ENCODE measurements at regions not wholly inside any gene's neighbourhood (a gene's known extent, or its start where the extent isn't known, plus 50 kb on each side); places are given as distances from the start of the nearest gene placed in this dataset.
"Not testable (repeated sequence)": the region's sequence is repeated elsewhere in the genome, so short reads cannot be mapped to it uniquely, and the experiment has no call there.

- DNase-seq, result no peak
Observed at GRCh38 chr3:159886050-159886449, 102.6 kb upstream of the IL12A start.

DNA sequence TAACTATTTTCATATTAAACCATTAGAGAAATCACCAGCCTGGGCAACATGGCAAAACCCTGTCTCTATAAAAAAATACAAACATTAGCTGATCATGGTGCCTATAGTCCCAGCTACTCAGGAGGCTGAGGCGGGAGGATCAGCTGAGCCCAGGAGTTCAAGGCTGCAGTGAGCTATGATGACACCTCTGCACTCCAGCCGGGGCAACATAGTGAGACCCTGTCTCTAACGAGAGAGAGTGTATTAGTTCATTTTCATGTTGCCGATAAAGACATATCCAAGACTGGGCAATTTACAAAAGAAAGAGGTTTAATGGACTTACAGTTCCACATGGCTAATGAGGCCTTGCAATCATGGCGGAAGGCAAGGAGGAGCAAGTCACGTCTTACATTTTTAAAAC, 102.1 kb upstream of the IL12A start:
- not testable (repeated sequence) for DNase-seq

DNA sequence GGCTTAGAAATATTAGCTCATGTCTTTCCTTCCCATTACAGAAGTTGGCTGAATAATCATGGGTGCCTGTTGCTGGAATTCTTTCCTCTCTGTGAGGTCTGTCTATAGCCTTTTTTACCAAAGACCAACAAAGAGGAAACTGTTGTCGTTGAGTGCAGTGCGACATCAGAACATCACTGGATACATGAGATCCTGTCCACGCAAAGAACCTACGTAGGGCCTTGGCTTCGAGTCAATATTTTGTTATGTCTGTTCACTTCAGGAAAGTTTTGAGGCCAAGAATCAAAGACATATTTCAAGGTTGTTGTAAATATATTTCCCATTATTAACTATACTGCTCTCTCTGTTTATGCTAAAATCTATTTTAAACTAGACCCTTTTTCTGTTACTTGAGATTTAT, 101.5 kb upstream of the IL12A start:
- DNase-seq, result no peak

DNA sequence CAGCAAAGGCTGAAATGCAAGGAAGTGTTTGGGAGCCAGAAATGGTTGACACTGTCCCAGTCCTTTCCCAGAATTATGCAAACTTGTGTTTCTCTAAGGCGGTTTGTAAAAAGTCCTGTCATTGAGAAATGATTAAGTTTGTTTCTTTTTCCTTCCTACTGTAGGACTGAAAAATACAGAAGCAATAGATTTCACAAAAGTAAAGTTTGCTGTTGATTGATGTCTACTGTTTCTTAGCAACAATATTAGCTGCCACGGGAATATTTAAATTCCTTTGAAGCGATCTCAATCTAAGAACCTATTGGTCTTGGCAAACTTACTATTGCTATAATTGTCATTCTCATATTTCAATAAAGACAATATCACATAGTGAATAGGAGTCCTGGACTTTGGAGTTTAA, 100.7 kb upstream of the IL12A start:
- peak; percentile 47 to 76 (median 63) for DNase-seq

DNA sequence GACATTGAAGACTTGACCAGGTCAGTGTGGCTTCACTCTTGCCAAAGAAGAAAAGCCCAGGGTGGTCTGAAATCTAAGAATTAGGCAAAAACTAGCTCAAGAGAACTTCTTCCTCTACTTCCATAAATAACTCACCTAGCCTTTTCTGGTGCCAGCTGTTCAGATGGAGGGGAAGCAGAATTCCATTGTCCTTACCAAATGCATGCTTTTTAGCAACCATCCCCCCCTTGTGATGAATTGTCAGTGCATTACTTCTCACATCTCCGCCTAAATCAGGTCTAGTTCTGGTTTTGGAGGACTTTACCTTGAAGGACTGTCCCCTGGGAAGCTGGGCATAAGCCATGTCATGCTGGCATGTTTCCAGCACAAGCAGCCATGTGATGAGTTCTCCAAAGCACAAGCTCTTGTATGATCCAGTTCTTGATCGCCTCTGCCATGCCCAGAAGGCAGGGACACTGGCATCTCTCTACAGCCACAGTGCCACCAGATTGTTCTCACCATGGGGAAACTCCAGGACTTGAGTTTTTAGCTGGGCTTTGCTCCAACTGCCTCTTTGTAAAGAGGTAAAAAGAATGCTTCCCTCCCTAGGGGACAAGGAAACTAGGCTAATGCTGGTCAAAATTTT, 96.4 kb upstream of the IL12A start:
- no peak for DNase-seq

DNA sequence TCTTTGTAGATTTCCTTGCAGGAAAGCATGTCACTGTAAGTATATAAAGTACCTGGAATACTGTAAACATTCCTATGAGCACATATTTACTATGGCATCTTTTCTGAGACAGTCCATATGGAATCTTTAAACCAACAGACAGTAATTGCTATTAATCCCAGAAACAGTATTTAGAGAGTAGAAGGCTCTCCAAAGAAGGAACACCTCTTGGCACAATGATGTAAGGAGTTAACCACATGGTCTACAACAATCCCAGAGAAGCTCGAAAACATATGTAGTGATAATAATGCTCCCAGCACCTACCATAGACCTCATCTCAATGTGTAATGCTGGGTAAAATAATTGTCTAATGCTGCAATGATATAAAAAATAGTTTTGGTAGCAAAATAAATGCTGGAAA, 95.8 kb upstream of the IL12A start:
- DNase-seq, result no peak

- no peak for DNase-seq
Observed at GRCh38 chr3:159894386-159894785, 94.2 kb upstream of the IL12A start.

- peak in 1 of 3 donors; percentile 13 for DNase-seq
Observed at GRCh38 chr3:159895430-159895829, 93.2 kb upstream of the IL12A start.

DNA sequence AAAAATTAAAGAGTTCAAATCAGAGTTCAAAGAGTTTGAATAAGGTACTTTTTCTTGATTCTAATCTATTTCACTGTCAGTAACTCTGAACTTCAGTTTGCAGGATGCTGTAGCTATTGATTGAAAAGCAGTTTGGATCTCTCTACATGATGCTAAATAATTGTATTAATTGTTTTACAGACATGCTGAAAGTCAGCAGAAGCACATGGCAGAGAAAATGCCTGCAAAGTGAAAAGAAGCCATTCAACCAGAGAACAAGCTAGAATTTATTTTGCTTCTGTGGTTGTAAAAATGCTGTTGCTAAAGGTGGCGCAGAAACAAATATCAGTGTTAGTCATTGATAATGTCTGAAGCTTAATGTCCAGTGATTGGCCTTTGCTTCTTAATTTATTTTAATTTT, 92.1 kb upstream of the IL12A start:
- DNase-seq, result peak in 1 of 3 donors; percentile 11

DNA sequence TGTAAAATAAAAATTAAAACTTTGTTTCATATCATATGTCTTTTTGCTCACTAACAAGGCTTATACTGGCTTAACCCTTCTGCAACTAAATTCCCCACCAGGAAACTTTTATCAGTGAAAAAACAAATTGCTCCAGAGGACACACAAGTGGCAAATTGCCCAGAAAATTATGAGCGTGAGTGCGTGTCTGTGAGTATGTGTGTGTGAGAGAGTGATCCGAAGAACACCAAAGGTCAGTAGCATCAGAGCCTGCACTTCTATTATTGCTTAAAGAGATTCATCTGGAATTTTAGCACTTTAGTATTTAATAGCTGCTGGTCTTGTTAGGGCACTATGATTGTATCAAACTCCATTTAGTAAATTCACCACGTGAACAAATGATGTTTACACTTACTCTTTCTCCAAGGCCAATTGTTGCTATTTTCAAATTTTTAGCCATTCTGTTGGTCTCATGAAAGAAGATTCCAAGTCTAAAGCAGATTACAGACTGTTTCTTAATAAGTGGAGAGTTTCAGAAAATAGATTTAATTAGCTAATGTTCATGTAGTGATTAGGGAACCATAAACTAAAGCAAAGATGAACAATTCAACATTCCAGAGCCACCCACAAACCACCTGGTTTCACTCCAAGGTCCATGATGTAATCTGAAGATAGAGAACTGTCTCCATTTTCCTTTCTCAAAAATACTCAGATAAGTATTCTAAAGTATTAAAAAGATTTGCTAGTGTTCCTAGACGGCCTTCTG, 91.1 kb upstream of the IL12A start:
- DNase-seq, result peak in 1 of 3 donors; percentile 15

GRCh38 chr3:159898147-159898546, 90.5 kb upstream of the IL12A start:
- no peak for DNase-seq

- DNase-seq, result no peak
Observed at GRCh38 chr3:159899166-159899565, 89.5 kb upstream of the IL12A start.

DNA sequence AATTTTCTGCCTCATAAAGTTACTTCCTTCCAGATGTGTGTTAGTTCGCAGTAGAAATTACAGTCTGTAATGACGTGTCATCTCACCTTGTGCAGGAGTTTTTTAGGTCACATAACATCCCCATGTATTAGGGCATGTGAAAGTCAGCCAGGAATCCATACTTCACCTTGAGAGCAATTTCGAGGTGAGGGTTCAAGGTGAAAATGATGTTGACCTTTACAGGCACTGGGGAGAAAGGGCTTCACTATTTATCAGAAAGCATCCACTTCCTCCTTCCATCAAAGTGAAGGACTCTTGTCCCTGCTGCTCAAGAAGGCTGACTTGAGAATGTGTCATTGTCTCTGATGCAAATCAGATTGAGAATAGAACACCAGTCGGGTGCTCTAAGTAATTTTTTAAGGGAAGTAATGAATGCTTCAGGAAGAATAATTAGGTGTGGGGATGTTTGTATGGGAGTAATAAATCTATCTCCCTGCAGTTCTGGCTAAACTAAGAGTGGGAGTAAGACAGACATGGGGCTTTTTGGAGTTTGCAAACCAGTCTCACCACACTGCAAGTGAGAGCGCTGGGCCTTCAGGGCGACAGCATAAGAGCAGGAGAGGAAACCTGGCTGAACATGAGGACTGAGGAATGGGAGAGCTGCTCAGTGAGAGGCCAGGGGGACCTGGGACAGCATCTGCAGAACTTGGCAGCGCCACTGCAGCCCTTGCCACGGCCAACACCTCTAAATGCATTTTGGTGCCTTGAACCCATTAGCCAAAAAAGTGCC, 85.9 kb upstream of the IL12A start:
- DNase-seq, result peak; percentile 59 to 86 (median 70)

- DNase-seq, result peak; percentile 51 to 89 (median 84)
Observed at GRCh38 chr3:159904455-159904854, 84.2 kb upstream of the IL12A start.

DNA sequence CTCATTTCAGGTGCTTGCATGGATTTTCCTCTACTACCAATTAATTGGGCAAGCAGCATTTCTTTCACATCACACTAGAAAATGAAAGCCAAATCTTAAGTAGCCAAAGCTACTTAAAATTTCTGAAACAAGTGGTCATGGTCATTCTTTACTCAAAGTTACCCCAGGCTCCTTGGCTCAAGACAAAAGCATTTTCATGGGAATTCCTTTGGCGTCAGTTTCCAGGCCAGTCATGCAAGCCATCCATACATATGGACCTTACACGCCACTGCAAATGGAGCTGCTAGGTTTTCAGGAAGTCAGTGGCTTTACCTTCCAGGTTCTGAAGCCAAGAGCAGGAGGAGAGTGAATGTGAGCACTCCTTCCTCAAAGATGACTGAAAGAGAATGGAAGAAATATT, 83.7 kb upstream of the IL12A start:
- DNase-seq, result no peak

GRCh38 chr3:159907828-159908227, 80.8 kb upstream of the IL12A start:
- DNase-seq, result no peak

DNA sequence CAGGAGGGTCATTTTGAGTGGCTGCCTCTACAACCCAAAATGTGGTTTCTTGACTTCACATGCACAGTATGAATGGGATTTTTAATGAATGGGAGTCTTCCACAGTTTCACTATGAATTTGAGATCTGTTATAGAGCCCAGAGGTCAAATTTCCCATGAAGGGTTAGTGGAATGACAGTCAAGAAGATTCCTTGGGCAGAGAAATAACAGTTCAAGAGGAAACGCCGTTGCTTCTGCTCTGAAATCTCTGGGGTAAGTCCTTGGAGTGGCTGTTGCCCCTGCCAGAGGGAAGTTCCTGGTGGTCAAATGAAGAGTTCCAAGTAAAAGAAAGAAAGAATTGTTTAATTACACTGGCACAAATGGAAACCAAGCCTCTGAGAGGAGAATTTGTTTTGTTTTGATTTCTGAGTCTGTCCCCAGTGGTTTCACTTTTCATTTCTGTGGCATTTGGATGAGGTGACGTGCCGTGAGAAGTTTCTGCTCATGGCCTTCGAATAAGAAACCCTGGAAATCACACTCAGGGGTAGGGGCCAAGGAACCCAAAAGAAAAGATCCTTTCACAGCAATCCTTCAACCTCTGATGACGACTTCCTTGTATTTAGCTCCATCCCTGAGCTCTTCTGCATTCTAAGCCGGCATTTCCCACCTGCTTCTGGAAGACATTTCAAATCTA, 77.5 kb upstream of the IL12A start:
- peak; percentile 55 to 80 (median 63) for DNase-seq

- no peak for DNase-seq
Observed at GRCh38 chr3:159911664-159912037, 77.0 kb upstream of the IL12A start.

DNA sequence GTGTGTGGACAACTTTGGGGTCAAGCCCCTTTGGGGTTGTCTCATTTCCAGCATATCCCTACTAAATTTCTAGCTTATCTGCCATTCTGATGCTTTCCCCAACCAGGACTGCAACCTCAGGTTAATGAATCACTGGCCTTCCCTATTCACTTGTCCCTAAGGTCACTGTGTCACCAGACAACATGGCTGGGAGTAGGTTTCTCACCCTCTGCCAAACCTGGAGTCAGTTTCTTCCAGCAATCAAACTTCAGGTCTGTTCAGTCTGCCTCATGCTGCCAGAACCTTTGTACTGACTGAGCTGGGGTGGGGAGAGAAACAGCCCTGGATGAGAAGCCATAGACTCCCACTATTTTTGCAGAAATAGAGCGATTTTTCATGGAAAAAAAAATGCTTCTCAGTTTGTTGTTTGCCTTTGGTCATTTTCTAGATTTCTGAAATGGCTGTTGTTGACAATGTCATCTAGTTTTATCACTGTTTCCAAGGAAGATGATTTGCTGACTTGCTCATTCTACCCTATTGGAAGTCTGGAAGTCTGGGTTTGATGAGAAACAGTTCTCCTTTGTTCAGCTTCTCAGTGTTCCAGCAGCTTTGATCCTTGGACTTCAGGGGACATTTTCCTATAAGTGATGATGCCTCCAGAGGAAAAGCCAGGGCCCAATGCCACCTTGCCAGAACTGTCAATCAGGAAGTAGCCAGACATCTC, 74.8 kb upstream of the IL12A start:
- no peak for DNase-seq

- DNase-seq, result no peak
Observed at GRCh38 chr3:159914426-159914825, 74.2 kb upstream of the IL12A start.

- DNase-seq, result no peak
Observed at GRCh38 chr3:159916052-159916451, 72.6 kb upstream of the IL12A start.

GRCh38 chr3:159917141-159917540, 71.5 kb upstream of the IL12A start:
- DNase-seq, result no peak

DNA sequence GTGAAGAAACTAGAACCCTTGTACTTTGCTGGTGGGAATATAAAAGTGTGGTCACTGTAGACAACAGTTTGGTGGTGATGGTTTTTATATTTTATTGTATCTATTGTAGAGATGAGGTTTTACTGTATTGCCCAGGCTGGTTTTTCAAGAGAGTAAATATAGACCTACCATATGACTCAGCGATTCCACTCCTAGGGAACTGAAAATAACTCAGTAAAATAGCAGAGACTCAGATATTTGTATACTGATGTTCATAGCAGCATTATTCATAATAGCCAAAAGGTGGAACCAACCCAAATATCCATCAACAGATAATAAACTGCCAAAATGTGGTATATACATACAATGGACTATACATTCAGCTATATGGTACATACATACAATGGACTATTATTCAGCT, 68.8 kb upstream of the IL12A start:
- DNase-seq, result peak; percentile 44 to 71 (median 68)

Data from suppressor macrophage treated with lipopolysaccharide for 1 hour (primary cell).